GM12872 (cell line): ENCODE measurements at regions not wholly inside any gene's neighbourhood (a gene's known extent, or its start where the extent isn't known, plus 50 kb on each side); places are given as distances from the start of the nearest gene placed in this dataset.

ENCODE experiments used
- CTCF ChIP-seq: IDR thresholded peaks from 3 replicates; pipeline ENCODE4 v1.5.1; 2011; ENCODE audit warnings: low read depth, mild to moderate bottlenecking, low read length, moderate library complexity; ENCODE audit not compliant: insufficient read depth

GRCh38 chr11:128244871-128245270, 342.5 kb downstream of the ETS1 start:
- TF ChIP-seq CTCF, result no peak

GRCh38 chr11:128242451-128242850, 344.9 kb downstream of the ETS1 start:
- TF ChIP-seq CTCF, result no peak

GRCh38 chr11:128240546-128240945, 346.8 kb downstream of the ETS1 start:
- TF ChIP-seq CTCF, result no peak

GRCh38 chr11:128239306-128239705, 348.1 kb downstream of the ETS1 start:
- no peak for TF ChIP-seq CTCF

- no peak for TF ChIP-seq CTCF
Measured at GRCh38 chr11:128238521-128239265, 348.7 kb downstream of the ETS1 start.

- no peak for TF ChIP-seq CTCF
Measured at GRCh38 chr11:128236506-128237498, 350.6 kb downstream of the ETS1 start.

- no peak for TF ChIP-seq CTCF
Measured at GRCh38 chr11:128235958-128236357, 351.4 kb downstream of the ETS1 start.
